ENCODE measurements at regions not wholly inside any gene's neighbourhood (a gene's known extent, or its start where the extent isn't known, plus 50 kb on each side); places are given as distances from the start of the nearest gene placed in this dataset.

- no peak for DNase-seq
These were observed 56.4 kb upstream of the PLAC8 start for GRCh38 chr4:83170952-83171399.
